Mesendoderm (in vitro differentiated cells): ENCODE measurements at regions not wholly inside any gene's neighbourhood (a gene's known extent, or its start where the extent isn't known, plus 50 kb on each side); places are given as distances from the start of the nearest gene placed in this dataset.

ENCODE experiments used
- DNase-seq: peaks from one replicate; pipeline ENCODE4 v3.0.0; 2013
- H2AK5ac ChIP-seq: 2 replicates; pipeline ENCODE4 v1.6.1; 2013; ENCODE audit warnings: low read length, inconsistent platforms
- H2BK120ac ChIP-seq: 2 replicates; pipeline ENCODE4 v1.6.1; 2013; ENCODE audit warnings: low read depth, mild to moderate bottlenecking, low read length, moderate library complexity, mixed read lengths
- H2BK15ac ChIP-seq: replicated peaks from 2 replicates; pipeline ENCODE4 v1.6.1; 2013; ENCODE audit warnings: low read depth, mild to moderate bottlenecking, moderate library complexity
- H2BK5ac ChIP-seq: 2 replicates; pipeline ENCODE4 v1.6.1; 2013; ENCODE audit warnings: low read length, inconsistent platforms
- H3K18ac ChIP-seq: 2 replicates; pipeline ENCODE4 v1.6.1; 2013; ENCODE audit warnings: mild to moderate bottlenecking, low read length, mixed read lengths
- H3K23ac ChIP-seq: one replicate; pipeline ENCODE4 v1.6.1; 2013; ENCODE audit warnings: low read length
- H3K27ac ChIP-seq: 2 replicates; pipeline ENCODE4 v1.5.1; 2013; ENCODE audit warnings: low read depth, mild to moderate bottlenecking, inconsistent platforms, low read length, moderate library complexity
- H3K27me3 ChIP-seq: 2 replicates; pipeline ENCODE4 v1.6.1; 2013; ENCODE audit warnings: low read length, control low read depth, mild to moderate bottlenecking, inconsistent platforms; ENCODE audit not compliant: insufficient read depth, poor library complexity
- H3K36me3 ChIP-seq: 2 replicates; pipeline ENCODE4 v1.6.1; 2013; ENCODE audit warnings: low read length, inconsistent platforms; ENCODE audit not compliant: control insufficient read depth, insufficient read depth
- H3K4ac ChIP-seq: one replicate; pipeline ENCODE4 v1.6.1; 2013; ENCODE audit warnings: low read depth, mild to moderate bottlenecking, low read length, moderate library complexity
- H3K4me1 ChIP-seq: 2 replicates; pipeline ENCODE4 v1.6.1; 2013; ENCODE audit warnings: low read depth, low read length, inconsistent platforms; ENCODE audit not compliant: control insufficient read depth
- H3K4me2 ChIP-seq: 2 replicates; pipeline ENCODE4 v1.6.1; 2013; ENCODE audit warnings: low read length
- H3K4me3 ChIP-seq: 2 replicates; pipeline ENCODE4 v1.5.1; 2013; ENCODE audit warnings: mild to moderate bottlenecking, low read length
- H3K56ac ChIP-seq: one replicate; pipeline ENCODE4 v1.6.1; 2013; ENCODE audit warnings: low read length
- H3K79me1 ChIP-seq: 2 replicates; pipeline ENCODE4 v1.6.1; 2013; ENCODE audit warnings: low read length, inconsistent platforms
- H3K79me2 ChIP-seq: 2 replicates; pipeline ENCODE4 v1.6.1; 2013; ENCODE audit warnings: mild to moderate bottlenecking, low read length; ENCODE audit not compliant: control insufficient read depth, insufficient read depth
- H3K9ac ChIP-seq: 2 replicates; pipeline ENCODE4 v1.6.1; 2013; ENCODE audit warnings: low read length, inconsistent platforms
- H4K5ac ChIP-seq: one replicate; pipeline ENCODE4 v1.6.1; 2013; ENCODE audit warnings: low read length
- H4K8ac ChIP-seq: one replicate; pipeline ENCODE4 v1.6.1; 2013; ENCODE audit warnings: low read depth, mild to moderate bottlenecking, control low read depth, low read length, moderate library complexity
- WGBS: extraction: QIAGEN DNeasy Blood & Tissue Kit; methylation state at CpG from one replicate; pipeline ENCODE4 v1.1.7; 2013; ENCODE audit warnings: low lambda C conversion rate, missing lambda C conversion rate; ENCODE audit not compliant: insufficient coverage; ENCODE audit errors: extremely low coverage; 5-methylcytosine and 5-hydroxymethylcytosine counted together

DNA sequence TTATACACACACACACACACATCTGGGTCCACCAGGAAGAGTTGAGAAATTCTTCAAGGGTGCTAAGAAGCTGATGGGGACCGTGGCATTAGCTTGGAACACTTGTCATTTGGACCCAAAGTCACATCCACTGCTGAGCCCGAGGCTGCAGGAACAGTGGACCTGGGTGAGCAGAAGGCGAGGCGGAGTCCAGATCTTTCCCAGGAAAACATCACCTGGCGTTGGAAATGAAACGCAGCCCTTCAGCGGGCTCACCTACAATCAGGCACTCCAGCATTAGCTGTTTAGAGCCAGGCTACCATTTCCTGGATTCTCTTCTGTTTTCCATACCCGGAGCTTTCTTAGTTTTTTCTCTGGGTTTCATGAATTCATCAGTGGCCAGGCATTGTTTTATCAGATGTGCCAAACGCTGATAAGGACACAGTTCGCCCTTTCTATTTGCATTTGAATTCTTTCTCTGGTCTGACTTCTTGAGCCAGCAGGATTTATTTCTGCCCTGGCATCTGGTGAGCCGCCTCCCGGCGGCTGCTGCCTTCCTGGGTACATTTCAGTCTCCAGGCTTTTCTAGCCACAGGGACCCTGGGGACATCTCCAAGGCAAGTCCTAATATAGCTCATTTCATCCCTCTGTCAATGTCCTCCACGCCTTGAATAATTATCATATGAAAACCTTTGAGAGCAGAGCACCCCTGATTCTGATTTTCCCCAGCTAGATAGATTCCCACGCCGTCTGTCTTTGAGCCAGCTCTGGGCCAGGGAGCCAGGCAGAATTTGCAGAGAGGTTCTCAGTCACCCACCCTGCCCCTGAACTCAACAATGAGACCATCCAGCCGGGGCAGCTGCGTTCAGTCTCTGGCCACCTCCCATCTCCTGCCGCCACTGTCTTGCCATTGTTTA, 170.9 kb downstream of the TTLL2 start:
- no peak overlapping the region for H2BK15ac ChIP-seq

DNA sequence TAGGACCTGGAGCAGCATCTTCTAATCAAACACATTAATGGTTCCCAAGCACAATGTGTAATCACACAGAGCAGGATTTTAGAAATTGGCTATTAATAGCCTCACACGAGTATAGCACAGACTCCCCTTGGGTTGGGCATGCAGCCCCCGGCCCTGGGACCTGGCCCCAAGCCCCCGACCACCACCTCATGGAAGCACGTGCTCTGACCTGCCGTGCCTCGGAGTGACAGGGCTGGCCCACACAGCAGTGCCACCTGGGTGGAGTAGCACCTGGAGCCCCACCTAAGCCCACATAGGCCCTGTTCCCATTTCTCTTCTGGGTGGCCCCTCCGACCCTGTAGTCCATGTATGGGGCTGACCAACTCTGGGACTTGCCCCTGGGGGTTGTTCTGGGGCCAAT, 171.8 kb downstream of the TTLL2 start:
- no peaks in the 10 kb centered on the region for H3K27me3 ChIP-seq
- no peak for DNase-seq
- H3K4me1 ChIP-seq = peaks cover 4% of the 10 kb centered on the region
- H3K4me3 ChIP-seq = no peak overlapping the region
- no CpG with 5 or more reads among the region's 7 CpGs for WGBS
- no peak overlapping the region for H2BK120ac ChIP-seq
- no peak overlapping the region for H3K18ac ChIP-seq
- H4K5ac ChIP-seq = no peak overlapping the region
- H3K27ac ChIP-seq = no peak overlapping the region
- H2AK5ac ChIP-seq = no peak overlapping the region
- H3K9ac ChIP-seq = no peak overlapping the region
- no peaks in the 10 kb centered on the region for H3K79me2 ChIP-seq
- H3K36me3 ChIP-seq = no peaks in the 10 kb centered on the region
- no peak overlapping the region for H4K8ac ChIP-seq
- H2BK15ac ChIP-seq = no peak overlapping the region
- H3K4me2 ChIP-seq = no peak overlapping the region
- no peak overlapping the region for H3K56ac ChIP-seq
- H3K4ac ChIP-seq = no peak overlapping the region
- H3K79me1 ChIP-seq = no peaks in the 10 kb centered on the region
- H2BK5ac ChIP-seq = no peak overlapping the region
- no peak overlapping the region for H3K23ac ChIP-seq

More for the DNA sequence above, 170.9 kb downstream of the TTLL2 start:
- Histone ChIP-seq H3K9ac (no peak overlapping the region), H3K27me3 (no peaks in the 10 kb centered on the region), H3K4ac (no peak overlapping the region), H3K36me3 (no peaks in the 10 kb centered on the region), H2AK5ac (no peak overlapping the region), H3K18ac (no peak overlapping the region), H3K79me1 (no peaks in the 10 kb centered on the region), H2BK5ac (no peak overlapping the region), H2BK120ac (no peak overlapping the region), H3K56ac (no peak overlapping the region), H4K8ac (no peak overlapping the region), H3K4me2 (no peak overlapping the region), H3K4me1 (peaks cover 2% of the 10 kb centered on the region), H3K79me2 (no peaks in the 10 kb centered on the region), H3K27ac (no peak overlapping the region), H4K5ac (no peak overlapping the region), H3K4me3 (no peak overlapping the region), H3K23ac (no peak overlapping the region)
- WGBS = no CpG with 5 or more reads among the region's 19 CpGs
- DNase-seq = no peak

DNA sequence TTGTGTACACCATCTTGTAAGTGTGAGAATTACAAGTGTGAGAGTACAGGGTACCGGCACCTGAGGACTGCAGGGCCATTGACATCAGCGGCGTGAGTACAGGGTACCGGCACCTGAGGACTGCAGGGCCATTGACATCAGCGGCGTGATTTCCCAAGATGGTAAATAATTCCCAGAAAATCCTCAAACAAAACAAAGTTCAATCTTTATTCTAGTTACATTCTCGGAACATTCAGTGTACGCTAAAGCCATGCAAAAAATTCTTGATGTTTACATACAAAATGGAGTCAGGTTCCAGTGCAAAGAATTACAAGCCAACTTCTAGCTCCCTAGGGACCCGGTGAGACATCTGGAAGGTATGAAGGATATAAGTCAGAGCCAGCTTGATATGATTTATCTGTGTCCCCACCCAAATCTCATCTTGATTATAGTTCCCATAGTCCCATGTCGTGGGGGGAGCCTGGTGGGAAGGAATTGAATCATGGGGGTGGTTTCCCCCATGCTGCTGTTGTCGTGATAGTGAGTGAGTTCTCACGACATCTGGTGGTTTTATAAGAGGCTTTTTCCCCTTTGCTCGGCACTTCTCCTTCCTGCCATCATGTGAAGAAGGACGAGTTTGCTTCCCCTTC, 172.7 kb downstream of the TTLL2 start:
- Histone ChIP-seq H2BK15ac (no peak overlapping the region), H3K27me3 (no peaks in the 10 kb centered on the region), H3K9ac (no peak overlapping the region), H3K79me2 (no peaks in the 10 kb centered on the region), H3K56ac (no peak overlapping the region), H3K79me1 (no peaks in the 10 kb centered on the region), H2BK120ac (no peak overlapping the region), H3K27ac (no peak overlapping the region), H2AK5ac (no peak overlapping the region), H3K23ac (no peak overlapping the region), H3K4me3 (no peak overlapping the region), H3K36me3 (no peaks in the 10 kb centered on the region), H3K4me2 (no peak overlapping the region), H3K18ac (no peak overlapping the region), H3K4me1 (peaks cover 6% of the 10 kb centered on the region), H4K5ac (no peak overlapping the region), H2BK5ac (no peak overlapping the region), H3K4ac (no peak overlapping the region), H4K8ac (no peak overlapping the region)
- no CpG with 5 or more reads among the region's 14 CpGs for WGBS
- DNase-seq = no peak

DNA sequence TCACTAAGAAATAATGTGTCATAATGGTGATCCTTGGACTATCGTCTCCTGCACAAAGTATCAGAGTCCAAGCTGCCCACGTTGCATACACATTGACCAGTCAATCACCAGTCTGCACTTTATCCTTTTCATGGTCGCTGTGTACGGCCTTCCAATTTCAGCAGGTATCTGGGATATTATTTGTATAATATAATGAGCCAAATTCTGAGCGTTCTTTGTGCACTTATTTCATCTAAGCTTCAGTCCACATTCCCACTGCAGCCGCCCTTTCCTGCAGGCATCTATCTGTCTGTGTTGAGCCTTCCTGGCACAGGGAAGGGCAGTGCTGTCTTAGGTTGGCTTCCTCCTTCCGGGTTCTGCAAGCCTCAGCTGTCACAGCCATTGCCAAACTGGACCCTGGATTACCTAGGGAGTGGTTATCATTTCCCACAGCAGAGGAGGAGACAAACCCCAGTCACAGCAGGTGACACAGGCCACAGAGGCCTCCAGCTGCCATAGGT, 174.3 kb downstream of the TTLL2 start:
- no peak overlapping the region for H2BK5ac ChIP-seq
- no peak overlapping the region for H2BK15ac ChIP-seq
- DNase-seq = no peak
- no peak overlapping the region for H3K9ac ChIP-seq
- H3K36me3 ChIP-seq = no peaks in the 10 kb centered on the region
- H3K4me2 ChIP-seq = no peak overlapping the region
- no peak overlapping the region for H4K8ac ChIP-seq
- no peak overlapping the region for H3K56ac ChIP-seq
- no CpG with 5 or more reads among the region's 7 CpGs for WGBS
- no peak overlapping the region for H2BK120ac ChIP-seq
- no peak overlapping the region for H2AK5ac ChIP-seq
- H3K27me3 ChIP-seq = no peaks in the 10 kb centered on the region
- H3K23ac ChIP-seq = no peak overlapping the region
- no peak overlapping the region for H3K18ac ChIP-seq
- no peak overlapping the region for H3K4ac ChIP-seq
- H3K4me1 ChIP-seq = peaks cover 6% of the 10 kb centered on the region
- no peaks in the 10 kb centered on the region for H3K79me1 ChIP-seq
- H3K79me2 ChIP-seq = no peaks in the 10 kb centered on the region
- H3K27ac ChIP-seq = no peak overlapping the region
- no peak overlapping the region for H3K4me3 ChIP-seq
- H4K5ac ChIP-seq = no peak overlapping the region

DNA sequence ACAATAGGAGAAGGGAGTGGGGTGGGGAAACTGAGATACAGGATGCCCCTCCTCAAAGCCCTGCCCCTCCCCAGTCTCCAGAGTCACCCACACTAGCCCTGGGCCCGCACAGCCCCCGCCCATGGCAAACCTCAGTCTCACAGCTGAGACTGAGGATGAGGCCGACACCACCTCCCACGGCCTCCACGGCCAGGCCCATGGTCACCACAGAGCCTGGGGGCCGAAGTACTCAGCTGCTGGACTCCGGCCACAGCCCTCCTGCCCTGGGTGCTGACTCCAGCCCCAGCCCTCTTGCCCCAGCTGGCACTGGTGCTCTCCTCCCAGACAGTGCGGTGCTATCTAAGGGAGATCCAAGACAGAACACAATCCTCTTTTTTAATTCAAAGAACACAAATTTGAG, 176.1 kb downstream of the TTLL2 start:
- DNase-seq = no peak
- Histone ChIP-seq H3K4ac (no peak overlapping the region), H3K18ac (no peak overlapping the region), H3K4me1 (peaks cover 5% of the 10 kb centered on the region), H3K27ac (no peak overlapping the region), H3K4me2 (no peak overlapping the region), H2BK15ac (no peak overlapping the region), H3K23ac (no peak overlapping the region), H2BK120ac (no peak overlapping the region), H3K9ac (no peak overlapping the region), H3K79me2 (no peaks in the 10 kb centered on the region), H3K56ac (no peak overlapping the region), H3K4me3 (no peak overlapping the region), H3K36me3 (no peaks in the 10 kb centered on the region), H2BK5ac (no peak overlapping the region), H3K79me1 (no peaks in the 10 kb centered on the region), H2AK5ac (no peak overlapping the region), H3K27me3 (no peaks in the 10 kb centered on the region), H4K8ac (no peak overlapping the region), H4K5ac (no peak overlapping the region)
- WGBS = no CpG with 5 or more reads among the region's 8 CpGs
